CD14-positive monocyte (primary cell): ENCODE measurements at regions not wholly inside any gene's neighbourhood (a gene's known extent, or its start where the extent isn't known, plus 50 kb on each side); places are given as distances from the start of the nearest gene placed in this dataset.
"Not testable (repeated sequence)": the region's sequence is repeated elsewhere in the genome, so short reads cannot be mapped to it uniquely, and the experiment has no call there.

Source experiments
- DNase-seq, 3 donors: peaks; one replicate each; pipeline ENCODE4 v3.0.0-alpha.2; 2011 to 2022
- H2AFZ ChIP-seq: 2 replicates; pipeline ENCODE4 v1.6.0; 2012; ENCODE audit warnings: mild to moderate bottlenecking, low read depth, low read length, inconsistent platforms; ENCODE audit not compliant: insufficient read depth, poor library complexity, severe bottlenecking
- H3K27ac ChIP-seq, 2 donors: 1 replicate in 1 of 2; 2 replicates in 1 of 2; pipeline ENCODE4 v1.5.1; 2012 to 2013; ENCODE audit warnings: low read length in 2 of 2, control low read depth in 1 of 2, inconsistent platforms in 1 of 2, low read depth in 1 of 2, mild to moderate bottlenecking in 1 of 2
- H3K27me3 ChIP-seq, 2 donors: one replicate each; pipeline versions ENCODE4 v1.6.0 to v1.6.1; 2011 to 2013; ENCODE audit warnings: low read length in 2 of 2; ENCODE audit not compliant: control insufficient read depth in 2 of 2, insufficient read depth in 2 of 2
- H3K36me3 ChIP-seq, 2 donors: replicated peaks in 1 of 2; 1 replicate in 1 of 2; 2 replicates in 1 of 2; pipeline versions ENCODE4 v1.5.1 to v1.6.1; 2012 to 2013; ENCODE audit warnings: low read length in 2 of 2, control low read depth in 1 of 2, inconsistent platforms in 1 of 2, mild to moderate bottlenecking in 1 of 2; ENCODE audit not compliant: insufficient read depth in 2 of 2, control insufficient read depth in 1 of 2
- H3K4me1 ChIP-seq, 2 donors: 1 replicate in 1 of 2; 2 replicates in 1 of 2; pipeline versions ENCODE4 v1.5.1 to v1.6.1; 2012 to 2013; ENCODE audit warnings: low read length in 2 of 2, control low read depth in 1 of 2, inconsistent platforms in 1 of 2, mild to moderate bottlenecking in 1 of 2, moderate library complexity in 1 of 2; ENCODE audit not compliant: insufficient read depth in 2 of 2, control insufficient read depth in 1 of 2
- H3K4me2 ChIP-seq: replicated peaks from 2 replicates; pipeline ENCODE3; 2012; ENCODE audit warnings: low read length, moderate library complexity, mild to moderate bottlenecking; ENCODE audit not compliant: poor library complexity, severe bottlenecking; ENCODE audit errors: extremely low read depth
- H3K4me3 ChIP-seq, 3 experiments: fragments of 200-600 bp in 1 of 3; sonication (generic) in 1 of 3; replicated peaks in 1 of 3; 1 replicate in 2 of 3; 2 replicates in 1 of 3; pipeline ENCODE4 v1.5.1; 2011 to 2013; ENCODE audit warnings: low read length in 3 of 3, mild to moderate bottlenecking in 3 of 3, control low read depth in 2 of 3, low read depth in 2 of 3, inconsistent platforms in 1 of 3, moderate library complexity in 1 of 3
- H3K79me2 ChIP-seq: 2 replicates; pipeline ENCODE4 v1.6.0; 2012; ENCODE audit warnings: mild to moderate bottlenecking, control low read depth, inconsistent platforms, low read length, moderate library complexity; ENCODE audit not compliant: insufficient read depth
- H3K9ac ChIP-seq: 2 replicates; pipeline ENCODE4 v1.6.0; 2017; ENCODE audit warnings: low read length, mild to moderate bottlenecking; ENCODE audit not compliant: insufficient read depth, poor library complexity, severe bottlenecking
- H3K9me3 ChIP-seq, 2 donors: replicated peaks in 1 of 2; 1 replicate in 1 of 2; 2 replicates in 1 of 2; pipeline versions ENCODE4 v1.5.1 to v1.6.1; 2012 to 2013; ENCODE audit warnings: low read length in 2 of 2, control low read depth in 1 of 2; ENCODE audit not compliant: control insufficient read depth in 1 of 2, insufficient read depth in 1 of 2
- H4K20me1 ChIP-seq: 2 replicates; pipeline ENCODE4 v1.6.0; 2012; ENCODE audit warnings: mild to moderate bottlenecking, low read length, control low read depth, moderate library complexity; ENCODE audit not compliant: insufficient read depth
- H3K27ac Mint-ChIP-seq, 7 donors: one replicate each; pipeline ENCODE4 v1.8.0; 2020; ENCODE audit warnings: mild to moderate bottlenecking in 7 of 7, mixed read lengths in 7 of 7, moderate library complexity in 6 of 7, inconsistent platforms in 2 of 7
- H3K27me3 Mint-ChIP-seq, 3 donors: one replicate each; pipeline ENCODE4 v1.8.0; 2021 to 2022; ENCODE audit warnings: low read depth in 3 of 3, mild to moderate bottlenecking in 3 of 3, mixed read lengths in 3 of 3, moderate library complexity in 3 of 3, inconsistent platforms in 1 of 3
- H3K36me3 Mint-ChIP-seq, 2 donors: one replicate each; pipeline ENCODE4 v1.8.0; 2020; ENCODE audit warnings: mixed read lengths in 2 of 2, inconsistent platforms in 1 of 2, mild to moderate bottlenecking in 1 of 2
- H3K4me1 Mint-ChIP-seq: one replicate; pipeline ENCODE4 v1.8.0; 2020; ENCODE audit warnings: mild to moderate bottlenecking, mixed read lengths
- H3K4me3 Mint-ChIP-seq, 2 donors: one replicate each; pipeline ENCODE4 v1.8.0; 2020; ENCODE audit warnings: mild to moderate bottlenecking in 2 of 2, mixed read lengths in 2 of 2, moderate library complexity in 1 of 2
- H3K9me3 Mint-ChIP-seq, 7 donors: one replicate each; pipeline ENCODE4 v1.8.0; 2020 to 2022; ENCODE audit warnings: mixed read lengths in 7 of 7, mild to moderate bottlenecking in 6 of 7, moderate library complexity in 6 of 7, inconsistent platforms in 2 of 7
- WGBS: methylation state at CpG from one replicate; pipeline ENCODE4 v1.1.5; 2013; ENCODE audit warnings: missing lambda C conversion rate; ENCODE audit not compliant: insufficient coverage; 5-methylcytosine and 5-hydroxymethylcytosine counted together
- intact Hi-C, 2 donors: fragments of 100-400 bp; cut with micrococcal nuclease; formaldehyde crosslinking; loops; one replicate each; pipeline versions ENCODE4 v1.15.0 to v1.15.1; 2023
- TF ChIP-seq, protein P1 (sequence below): fragments of 200-600 bp; IDR thresholded peaks from one replicate; pipeline ENCODE4 v1.8.0; 2022; ENCODE audit warnings: antibody characterized with exemption, mild to moderate bottlenecking

GRCh38 chr4:174177536-174177935, 105.9 kb downstream of the FBXO8 start:
- intact Hi-C loops, result no loop called here
- peaks cover 0 to 5% (median 3%) of the 10 kb centered on the region in 3 donors for H3K27me3 Mint-ChIP-seq
- no CpG with 5 or more reads among the region's 1 CpG for WGBS

GRCh38 chr4:174175836-174176235, 107.6 kb downstream of the FBXO8 start:
- H3K9me3 Mint-ChIP-seq, H3K79me2 ChIP-seq, H3K27me3 ChIP-seq, H3K4me2 ChIP-seq, DNase-seq, H2AFZ ChIP-seq, H3K4me1 ChIP-seq, H3K27ac ChIP-seq, H3K27ac Mint-ChIP-seq, intact Hi-C loops, H3K4me3 ChIP-seq, H3K4me3 Mint-ChIP-seq, H3K4me1 Mint-ChIP-seq, H3K36me3 ChIP-seq, H3K9me3 ChIP-seq, H3K36me3 Mint-ChIP-seq, H3K27me3 Mint-ChIP-seq, H4K20me1 ChIP-seq, H3K9ac ChIP-seq: not testable (repeated sequence)
- WGBS, result 92% methylated on average over 4 of the region's 4 CpGs

More at GRCh38 chr4:174177536-174177935, 105.9 kb downstream of the FBXO8 start:
- H3K36me3 ChIP-seq, result no peaks in the 10 kb centered on the region
- no peaks in the 10 kb centered on the region for H3K79me2 ChIP-seq
- no peak for DNase-seq
- H3K4me3 Mint-ChIP-seq, result no peak overlapping the region
- H3K27ac ChIP-seq, result no peak overlapping the region
- H3K4me1 ChIP-seq, result no peaks in the 10 kb centered on the region
- no peak overlapping the region for H3K4me3 ChIP-seq
- no peaks in the 10 kb centered on the region for H3K4me1 Mint-ChIP-seq
- no peaks in the 10 kb centered on the region for H4K20me1 ChIP-seq
- peaks cover 0 to 4% of the 10 kb centered on the region in 2 donors for H3K27me3 ChIP-seq
- no peaks in the 10 kb centered on the region for H3K9me3 ChIP-seq
- peaks cover 0 to 7% (median 0%) of the 10 kb centered on the region in 7 donors for H3K9me3 Mint-ChIP-seq
- H3K4me2 ChIP-seq, result no peak overlapping the region
- no peaks in the 10 kb centered on the region for H3K36me3 Mint-ChIP-seq
- no peak overlapping the region for H2AFZ ChIP-seq
- TF ChIP-seq, protein P1, sequence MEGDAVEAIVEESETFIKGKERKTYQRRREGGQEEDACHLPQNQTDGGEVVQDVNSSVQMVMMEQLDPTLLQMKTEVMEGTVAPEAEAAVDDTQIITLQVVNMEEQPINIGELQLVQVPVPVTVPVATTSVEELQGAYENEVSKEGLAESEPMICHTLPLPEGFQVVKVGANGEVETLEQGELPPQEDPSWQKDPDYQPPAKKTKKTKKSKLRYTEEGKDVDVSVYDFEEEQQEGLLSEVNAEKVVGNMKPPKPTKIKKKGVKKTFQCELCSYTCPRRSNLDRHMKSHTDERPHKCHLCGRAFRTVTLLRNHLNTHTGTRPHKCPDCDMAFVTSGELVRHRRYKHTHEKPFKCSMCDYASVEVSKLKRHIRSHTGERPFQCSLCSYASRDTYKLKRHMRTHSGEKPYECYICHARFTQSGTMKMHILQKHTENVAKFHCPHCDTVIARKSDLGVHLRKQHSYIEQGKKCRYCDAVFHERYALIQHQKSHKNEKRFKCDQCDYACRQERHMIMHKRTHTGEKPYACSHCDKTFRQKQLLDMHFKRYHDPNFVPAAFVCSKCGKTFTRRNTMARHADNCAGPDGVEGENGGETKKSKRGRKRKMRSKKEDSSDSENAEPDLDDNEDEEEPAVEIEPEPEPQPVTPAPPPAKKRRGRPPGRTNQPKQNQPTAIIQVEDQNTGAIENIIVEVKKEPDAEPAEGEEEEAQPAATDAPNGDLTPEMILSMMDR, result no peak
- no peak overlapping the region for H3K9ac ChIP-seq
- H3K27ac Mint-ChIP-seq, result no peak overlapping the region
